ENCODE measurements at regions not wholly inside any gene's neighbourhood (a gene's known extent, or its start where the extent isn't known, plus 50 kb on each side); places are given as distances from the start of the nearest gene placed in this dataset.

DNA sequence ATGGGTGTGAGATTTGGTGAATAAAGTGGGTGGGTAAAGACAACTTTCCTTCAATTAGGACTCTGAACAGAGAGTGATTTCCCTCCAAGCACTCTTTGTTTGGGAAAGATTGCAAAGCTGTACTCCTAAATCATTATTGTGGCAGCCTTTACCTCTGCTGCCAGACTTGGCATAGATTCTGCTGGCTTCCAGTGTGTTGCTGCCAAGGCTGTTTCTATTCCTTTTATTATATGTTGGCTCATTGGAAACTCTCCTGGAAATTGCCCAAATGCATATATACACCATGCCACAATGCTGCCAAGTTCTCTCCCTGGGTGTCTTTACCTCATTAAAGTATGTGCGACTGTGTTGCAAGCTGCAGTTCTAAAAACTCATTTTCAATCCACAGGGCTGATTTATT, 668.0 kb downstream of the MRPL39 start:
- Histone ChIP-seq H3K27ac (ENCODE audit: extremely low read depth, low read depth, low read length) (no peak overlapping the region), H3K4me1 (ENCODE audit: control insufficient read depth, insufficient read depth, low read length) (no peaks in the 10 kb centered on the region), H3K36me3 (ENCODE audit: control insufficient read depth in 2 of 2, insufficient read depth in 1 of 2, low read length in 2 of 2) (no peaks in the 10 kb centered on the region), H3K9me3 (ENCODE audit: control insufficient read depth, insufficient read depth, low read depth, low read length) (no peaks in the 10 kb centered on the region), H3K4me3 (ENCODE audit: low read depth, low read length) (no peak overlapping the region)
- TF ChIP-seq ZNF112 (tag by site-specific recombination; IDR thresholded peaks at IDR 0.05) = no peak
- TF ChIP-seq ZNF48 (tag by site-specific recombination; IDR thresholded peaks at IDR 0.05) = no peak
- TF ChIP-seq ZNF530 (tag by site-specific recombination; IDR thresholded peaks at IDR 0.05; ENCODE audit: low read depth) = no peak
- TF ChIP-seq ZBTB20 (tag by site-specific recombination; IDR thresholded peaks at IDR 0.05) = no peak
- no peak for TF ChIP-seq YY2 (tag by site-specific recombination; IDR thresholded peaks at IDR 0.05)
- TF ChIP-seq, protein P1, sequence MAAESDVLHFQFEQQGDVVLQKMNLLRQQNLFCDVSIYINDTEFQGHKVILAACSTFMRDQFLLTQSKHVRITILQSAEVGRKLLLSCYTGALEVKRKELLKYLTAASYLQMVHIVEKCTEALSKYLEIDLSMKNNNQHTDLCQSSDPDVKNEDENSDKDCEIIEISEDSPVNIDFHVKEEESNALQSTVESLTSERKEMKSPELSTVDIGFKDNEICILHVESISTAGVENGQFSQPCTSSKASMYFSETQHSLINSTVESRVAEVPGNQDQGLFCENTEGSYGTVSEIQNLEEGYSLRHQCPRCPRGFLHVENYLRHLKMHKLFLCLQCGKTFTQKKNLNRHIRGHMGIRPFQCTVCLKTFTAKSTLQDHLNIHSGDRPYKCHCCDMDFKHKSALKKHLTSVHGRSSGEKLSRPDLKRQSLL (tag by site-specific recombination; IDR thresholded peaks at IDR 0.05) = no peak
- TF ChIP-seq ZNF610 (tag by site-specific recombination; IDR thresholded peaks at IDR 0.05; ENCODE audit: borderline replicate concordance) = no peak
- TF ChIP-seq ZNF146 (tag by site-specific recombination; IDR thresholded peaks at IDR 0.05) = no peak
- TF ChIP-seq ZBTB1 (tag by site-specific recombination; IDR thresholded peaks at IDR 0.05) = no peak
- TF ChIP-seq, protein P2, sequence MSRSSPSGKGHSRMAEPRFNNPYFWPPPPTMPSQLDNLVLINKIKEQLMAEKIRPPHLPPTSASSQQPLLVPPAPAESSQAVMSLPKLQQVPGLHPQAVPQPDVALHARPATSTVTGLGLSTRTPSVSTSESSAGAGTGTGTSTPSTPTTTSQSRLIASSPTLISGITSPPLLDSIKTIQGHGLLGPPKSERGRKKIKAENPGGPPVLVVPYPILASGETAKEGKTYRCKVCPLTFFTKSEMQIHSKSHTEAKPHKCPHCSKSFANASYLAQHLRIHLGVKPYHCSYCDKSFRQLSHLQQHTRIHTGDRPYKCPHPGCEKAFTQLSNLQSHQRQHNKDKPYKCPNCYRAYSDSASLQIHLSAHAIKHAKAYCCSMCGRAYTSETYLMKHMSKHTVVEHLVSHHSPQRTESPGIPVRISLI (tag by site-specific recombination; IDR thresholded peaks at IDR 0.05) = no peak
- no peak for TF ChIP-seq ZNF311 (tag by site-specific recombination; IDR thresholded peaks at IDR 0.05; ENCODE audit: borderline replicate concordance)
- no peak for TF ChIP-seq ZNF596 (tag by site-specific recombination; IDR thresholded peaks at IDR 0.05)
- no peak for TF ChIP-seq HOXA7 (CRISPR knock-in tag; IDR thresholded peaks at IDR 0.05; ENCODE audit: borderline replicate concordance)
- TF ChIP-seq OVOL3 (tag by site-specific recombination; IDR thresholded peaks at IDR 0.05) = no peak
- no peak for TF ChIP-seq ZNF514 (tag by site-specific recombination; IDR thresholded peaks at IDR 0.05)
- TF ChIP-seq, protein P3, sequence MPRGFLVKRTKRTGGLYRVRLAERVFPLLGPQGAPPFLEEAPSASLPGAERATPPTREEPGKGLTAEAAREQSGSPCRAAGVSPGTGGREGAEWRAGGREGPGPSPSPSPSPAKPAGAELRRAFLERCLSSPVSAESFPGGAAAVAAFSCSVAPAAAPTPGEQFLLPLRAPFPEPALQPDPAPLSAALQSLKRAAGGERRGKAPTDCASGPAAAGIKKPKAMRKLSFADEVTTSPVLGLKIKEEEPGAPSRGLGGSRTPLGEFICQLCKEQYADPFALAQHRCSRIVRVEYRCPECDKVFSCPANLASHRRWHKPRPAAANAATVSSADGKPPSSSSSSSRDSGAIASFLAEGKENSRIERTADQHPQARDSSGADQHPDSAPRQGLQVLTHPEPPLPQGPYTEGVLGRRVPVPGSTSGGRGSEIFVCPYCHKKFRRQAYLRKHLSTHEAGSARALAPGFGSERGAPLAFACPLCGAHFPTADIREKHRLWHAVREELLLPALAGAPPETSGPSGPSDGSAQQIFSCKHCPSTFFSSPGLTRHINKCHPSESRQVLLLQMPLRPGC (tag by site-specific recombination; IDR thresholded peaks at IDR 0.05) = no peak
- TF ChIP-seq, protein P4, sequence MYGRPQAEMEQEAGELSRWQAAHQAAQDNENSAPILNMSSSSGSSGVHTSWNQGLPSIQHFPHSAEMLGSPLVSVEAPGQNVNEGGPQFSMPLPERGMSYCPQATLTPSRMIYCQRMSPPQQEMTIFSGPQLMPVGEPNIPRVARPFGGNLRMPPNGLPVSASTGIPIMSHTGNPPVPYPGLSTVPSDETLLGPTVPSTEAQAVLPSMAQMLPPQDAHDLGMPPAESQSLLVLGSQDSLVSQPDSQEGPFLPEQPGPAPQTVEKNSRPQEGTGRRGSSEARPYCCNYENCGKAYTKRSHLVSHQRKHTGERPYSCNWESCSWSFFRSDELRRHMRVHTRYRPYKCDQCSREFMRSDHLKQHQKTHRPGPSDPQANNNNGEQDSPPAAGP (tag by site-specific recombination; IDR thresholded peaks at IDR 0.05) = no peak
- no peak for TF ChIP-seq ZNF121 (tag by site-specific recombination; IDR thresholded peaks at IDR 0.05)
- TF ChIP-seq ZNF202 (tag by site-specific recombination; IDR thresholded peaks at IDR 0.05; ENCODE audit: borderline replicate concordance) = no peak
- POLR2A ChIA-PET = no interaction called here
- CTCF ChIA-PET = no interaction called here

DNA sequence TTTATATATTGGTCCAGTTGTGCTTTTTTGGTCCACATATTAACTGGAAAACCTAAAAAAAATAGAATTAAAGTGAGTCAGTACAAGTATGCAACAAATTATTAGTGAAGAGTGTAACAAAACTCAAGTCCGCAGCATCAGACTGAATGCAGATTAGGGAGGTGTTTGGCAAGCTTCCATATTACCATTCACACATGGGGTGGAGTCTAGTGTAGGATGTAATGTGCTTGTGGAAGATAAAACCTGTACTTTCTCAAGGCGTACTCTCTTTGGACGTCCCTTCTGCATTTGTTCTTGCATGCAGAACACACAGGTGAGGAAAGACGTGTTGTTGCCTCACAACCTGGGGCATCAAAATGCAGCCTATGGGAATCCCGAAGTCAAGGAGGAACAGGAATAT, 668.7 kb downstream of the MRPL39 start:
- TF ChIP-seq ZNF311 (tag by site-specific recombination; IDR thresholded peaks at IDR 0.05; ENCODE audit: borderline replicate concordance) (no peak), ZNF433 (tag by site-specific recombination; IDR thresholded peaks at IDR 0.05; ENCODE audit: low read depth) (no peak), ZNF626 (tag by site-specific recombination; IDR thresholded peaks at IDR 0.05) (no peak), ZNF175 (tag by site-specific recombination; IDR thresholded peaks at IDR 0.05) (no peak), ZNF785 (tag by site-specific recombination; IDR thresholded peaks at IDR 0.05) (no peak), ZNF701 (tag by site-specific recombination; IDR thresholded peaks at IDR 0.05) (no peak), ZNF830 (tag by site-specific recombination; IDR thresholded peaks at IDR 0.05; ENCODE audit: low read depth) (no peak), ZNF600 (tag by site-specific recombination; IDR thresholded peaks at IDR 0.05) (no peak)
- TF ChIP-seq, protein P5, sequence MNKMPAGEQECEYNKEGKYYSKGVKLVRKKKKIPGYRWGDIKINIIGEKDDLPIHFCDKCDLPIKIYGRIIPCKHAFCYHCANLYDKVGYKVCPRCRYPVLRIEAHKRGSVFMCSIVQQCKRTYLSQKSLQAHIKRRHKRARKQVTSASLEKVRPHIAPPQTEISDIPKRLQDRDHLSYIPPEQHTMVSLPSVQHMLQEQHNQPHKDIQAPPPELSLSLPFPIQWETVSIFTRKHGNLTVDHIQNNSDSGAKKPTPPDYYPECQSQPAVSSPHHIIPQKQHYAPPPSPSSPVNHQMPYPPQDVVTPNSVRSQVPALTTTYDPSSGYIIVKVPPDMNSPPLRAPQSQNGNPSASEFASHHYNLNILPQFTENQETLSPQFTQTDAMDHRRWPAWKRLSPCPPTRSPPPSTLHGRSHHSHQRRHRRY (tag by site-specific recombination; IDR thresholded peaks at IDR 0.05) = no peak
- TF ChIP-seq, protein P6, sequence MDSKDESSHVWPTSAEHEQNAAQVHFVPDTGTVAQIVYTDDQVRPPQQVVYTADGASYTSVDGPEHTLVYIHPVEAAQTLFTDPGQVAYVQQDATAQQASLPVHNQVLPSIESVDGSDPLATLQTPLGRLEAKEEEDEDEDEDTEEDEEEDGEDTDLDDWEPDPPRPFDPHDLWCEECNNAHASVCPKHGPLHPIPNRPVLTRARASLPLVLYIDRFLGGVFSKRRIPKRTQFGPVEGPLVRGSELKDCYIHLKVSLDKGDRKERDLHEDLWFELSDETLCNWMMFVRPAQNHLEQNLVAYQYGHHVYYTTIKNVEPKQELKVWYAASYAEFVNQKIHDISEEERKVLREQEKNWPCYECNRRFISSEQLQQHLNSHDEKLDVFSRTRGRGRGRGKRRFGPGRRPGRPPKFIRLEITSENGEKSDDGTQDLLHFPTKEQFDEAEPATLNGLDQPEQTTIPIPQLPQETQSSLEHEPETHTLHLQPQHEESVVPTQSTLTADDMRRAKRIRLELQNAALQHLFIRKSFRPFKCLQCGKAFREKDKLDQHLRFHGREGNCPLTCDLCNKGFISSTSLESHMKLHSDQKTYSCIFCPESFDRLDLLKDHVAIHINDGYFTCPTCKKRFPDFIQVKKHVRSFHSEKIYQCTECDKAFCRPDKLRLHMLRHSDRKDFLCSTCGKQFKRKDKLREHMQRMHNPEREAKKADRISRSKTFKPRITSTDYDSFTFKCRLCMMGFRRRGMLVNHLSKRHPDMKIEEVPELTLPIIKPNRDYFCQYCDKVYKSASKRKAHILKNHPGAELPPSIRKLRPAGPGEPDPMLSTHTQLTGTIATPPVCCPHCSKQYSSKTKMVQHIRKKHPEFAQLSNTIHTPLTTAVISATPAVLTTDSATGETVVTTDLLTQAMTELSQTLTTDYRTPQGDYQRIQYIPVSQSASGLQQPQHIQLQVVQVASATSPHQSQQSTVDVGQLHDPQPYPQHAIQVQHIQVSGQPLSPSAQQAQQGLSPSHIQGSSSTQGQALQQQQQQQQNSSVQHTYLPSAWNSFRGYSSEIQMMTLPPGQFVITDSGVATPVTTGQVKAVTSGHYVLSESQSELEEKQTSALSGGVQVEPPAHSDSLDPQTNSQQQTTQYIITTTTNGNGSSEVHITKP (tag by site-specific recombination; IDR thresholded peaks at IDR 0.05) = no peak
- ChIA-PET CTCF (no interaction called here), POLR2A (no interaction called here)
- H3K36me3 ChIP-seq (ENCODE audit: control insufficient read depth in 2 of 2, insufficient read depth in 1 of 2, low read length in 2 of 2) = no peaks in the 10 kb centered on the region
- H3K27ac ChIP-seq (ENCODE audit: extremely low read depth, low read depth, low read length) = no peak overlapping the region
- H3K4me1 ChIP-seq (ENCODE audit: control insufficient read depth, insufficient read depth, low read length) = no peaks in the 10 kb centered on the region
- H3K9me3 ChIP-seq (ENCODE audit: control insufficient read depth, insufficient read depth, low read depth, low read length) = no peaks in the 10 kb centered on the region
- H3K4me3 ChIP-seq (ENCODE audit: low read depth, low read length) = no peak overlapping the region

All from HEK293 (cell line).